HL-60 (cell line): ENCODE measurements at regions not wholly inside any gene's neighbourhood (a gene's known extent, or its start where the extent isn't known, plus 50 kb on each side); places are given as distances from the start of the nearest gene placed in this dataset.

Source experiments
- DNase-seq, 2 experiments: peaks; one replicate each; pipeline ENCODE4 v3.0.0-alpha.2; 2010 to 2020; ENCODE audit warnings: low read depth in 1 of 2, low spot score in 1 of 2
- H3K27ac ChIP-seq: fragments of 250-450 bp; sonication (Bioruptor Pico); replicated peaks from 2 replicates; pipeline ENCODE4 v1.5.1; 2020; ENCODE audit warnings: mild to moderate bottlenecking, moderate library complexity
- H3K27me3 ChIP-seq: fragments of 250-450 bp; sonication (Bioruptor Pico); 2 replicates; pipeline ENCODE4 v1.5.1; 2021; ENCODE audit warnings: mild to moderate bottlenecking, moderate library complexity; ENCODE audit not compliant: insufficient read depth, poor library complexity, severe bottlenecking
- H3K4me3 ChIP-seq: replicated peaks from 2 replicates; pipeline ENCODE4 v1.5.1; 2011; ENCODE audit warnings: mild to moderate bottlenecking, control low read depth, low read length; ENCODE audit not compliant: insufficient read depth
- CTCF ChIP-seq: IDR thresholded peaks from one replicate; pipeline ENCODE4 v1.5.1; 2011; ENCODE audit warnings: low read length, control low read depth, inconsistent platforms; ENCODE audit not compliant: insufficient read depth
- GABPA ChIP-seq: IDR thresholded peaks from 2 replicates; pipeline ENCODE4 v1.6.1; 2012; ENCODE audit warnings: low read depth
- POLR2AphosphoS5 ChIP-seq: IDR thresholded peaks from 2 replicates; pipeline ENCODE4 v1.6.1; 2012; ENCODE audit warnings: low read depth
- REST ChIP-seq: IDR thresholded peaks from 2 replicates; pipeline ENCODE4 v1.6.1; 2012; ENCODE audit warnings: low read depth; ENCODE audit not compliant: insufficient replicate concordance
- SPI1 ChIP-seq: IDR thresholded peaks from 2 replicates; pipeline ENCODE4 v1.6.1; 2012; ENCODE audit warnings: low read depth, mild to moderate bottlenecking, borderline replicate concordance

- H3K27me3 ChIP-seq: no peaks in the 10 kb centered on the region
- no peak for DNase-seq
- H3K27ac ChIP-seq: no peak overlapping the region
- no peak overlapping the region for H3K4me3 ChIP-seq
- TF ChIP-seq SPI1 (no peak), REST (no peak), POLR2AphosphoS5 (no peak), GABPA (no peak), CTCF (no peak)
These were observed 192.3 kb downstream of the HS3ST3A1 start for GRCh38 chr17:13409455-13409854.

- DNase-seq: no peak
- Histone ChIP-seq H3K27ac (no peak overlapping the region), H3K27me3 (no peaks in the 10 kb centered on the region), H3K4me3 (no peak overlapping the region)
- TF ChIP-seq REST (no peak), GABPA (no peak), SPI1 (no peak), POLR2AphosphoS5 (no peak), CTCF (no peak)
These were observed 194.3 kb downstream of the HS3ST3A1 start for GRCh38 chr17:13407381-13407780.

DNA sequence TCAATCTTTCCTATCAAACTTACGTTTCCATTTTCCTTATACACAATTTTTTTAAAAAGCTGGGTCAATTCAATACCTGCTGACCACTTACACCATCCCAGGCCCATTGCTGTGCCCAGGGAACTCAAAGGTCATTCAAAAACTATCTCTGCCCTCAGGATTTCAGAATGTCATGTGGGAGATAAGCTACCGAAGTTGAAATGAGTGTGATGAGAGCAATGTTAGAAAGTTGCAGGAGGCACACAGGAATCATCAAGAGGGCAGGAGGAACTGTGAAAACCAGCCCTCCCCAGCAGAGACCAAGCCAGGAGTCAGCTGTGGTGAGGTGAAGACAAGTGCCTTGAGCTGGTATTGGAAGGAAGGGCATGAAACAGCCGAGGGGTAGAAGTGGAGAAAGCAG lies 195.9 kb downstream of the HS3ST3A1 start:
- H3K27me3 ChIP-seq: no peaks in the 10 kb centered on the region
- DNase-seq: no peak

More for the DNA sequence above, 195.9 kb downstream of the HS3ST3A1 start:
- H3K4me3 ChIP-seq: no peak overlapping the region
- TF ChIP-seq GABPA (no peak), SPI1 (no peak), REST (no peak), CTCF (no peak), POLR2AphosphoS5 (no peak)
- no peak overlapping the region for H3K27ac ChIP-seq
